ENCODE measurements at regions not wholly inside any gene's neighbourhood (a gene's known extent, or its start where the extent isn't known, plus 50 kb on each side); places are given as distances from the start of the nearest gene placed in this dataset.

- TF ChIP-seq CTCF (IDR thresholded peaks at IDR 0.05; ENCODE audit: insufficient read depth, low read length, missing control alignments) = no peak
- POLR2A ChIA-PET = no interaction called here
- no peak overlapping the region for H3K4me3 ChIP-seq (ENCODE audit: low read depth, low read length)
- no peak for DNase-seq (ENCODE audit: low read depth, low spot score)
- CTCF ChIA-PET = no interaction called here
Measured at GRCh38 chr3:30341851-30342250, 264.6 kb upstream of the TGFBR2 start.

- no peak overlapping the region for H3K4me3 ChIP-seq (ENCODE audit: low read depth, low read length)
- ChIA-PET POLR2A (interaction anchor here (0.6 kb wide), 1 partner anchor 1252 kb away, joined by 3 read pairs; no protein-coding TSS in a partner anchor), CTCF (no interaction called here)
- peak; percentile 56 for DNase-seq (ENCODE audit: low read depth, low spot score)
- TF ChIP-seq CTCF (IDR thresholded peaks at IDR 0.05; ENCODE audit: insufficient read depth, low read length, missing control alignments) = no peak
Measured at GRCh38 chr3:30342318-30343060, 263.9 kb upstream of the TGFBR2 start.

- ChIA-PET CTCF (interaction anchor here (2.1 kb wide), 1 partner anchor 10 kb away, joined by 5 read pairs; no protein-coding TSS in a partner anchor), POLR2A (no interaction called here)
- DNase-seq (ENCODE audit: low read depth, low spot score) = no peak
- TF ChIP-seq CTCF (IDR thresholded peaks at IDR 0.05; ENCODE audit: insufficient read depth, low read length, missing control alignments) = no peak
- H3K4me3 ChIP-seq (ENCODE audit: low read depth, low read length) = no peak overlapping the region
Measured at GRCh38 chr3:30343067-30343831, 263.2 kb upstream of the TGFBR2 start.

- no peak overlapping the region for H3K4me3 ChIP-seq (ENCODE audit: low read depth, low read length)
- no peak for DNase-seq (ENCODE audit: low read depth, low spot score)
- POLR2A ChIA-PET = no interaction called here
- no peak for TF ChIP-seq CTCF (IDR thresholded peaks at IDR 0.05; ENCODE audit: insufficient read depth, low read length, missing control alignments)
- CTCF ChIA-PET = interaction anchor here (2.1 kb wide), 1 partner anchor 11 kb away, joined by 5 read pairs; no protein-coding TSS in a partner anchor
Measured at GRCh38 chr3:30343861-30344260, 262.5 kb upstream of the TGFBR2 start.

GRCh38 chr3:30344288-30344687, 262.1 kb upstream of the TGFBR2 start:
- CTCF ChIA-PET = interaction anchor here (2.1 kb wide), 1 partner anchor 11 kb away, joined by 5 read pairs; no protein-coding TSS in a partner anchor
- no peak overlapping the region for H3K4me3 ChIP-seq (ENCODE audit: low read depth, low read length)
- no peak for DNase-seq (ENCODE audit: low read depth, low spot score)
- POLR2A ChIA-PET = no interaction called here
- TF ChIP-seq CTCF (IDR thresholded peaks at IDR 0.05; ENCODE audit: insufficient read depth, low read length, missing control alignments) = no peak

- POLR2A ChIA-PET = interaction anchor here (0.9 kb wide), 1 partner anchor 150 kb away, joined by 3 read pairs; no protein-coding TSS in a partner anchor
- no peak overlapping the region for H3K4me3 ChIP-seq (ENCODE audit: low read depth, low read length)
- no peak for DNase-seq (ENCODE audit: low read depth, low spot score)
- CTCF ChIA-PET = no interaction called here
- TF ChIP-seq CTCF (IDR thresholded peaks at IDR 0.05; ENCODE audit: insufficient read depth, low read length, missing control alignments) = no peak
Measured at GRCh38 chr3:30346933-30347320, 259.5 kb upstream of the TGFBR2 start.
